Muscle of leg (tissue), 3 donors: ENCODE measurements at regions not wholly inside any gene's neighbourhood (a gene's known extent, or its start where the extent isn't known, plus 50 kb on each side); places are given as distances from the start of the nearest gene placed in this dataset.
"Not testable (repeated sequence)": the region's sequence is repeated elsewhere in the genome, so short reads cannot be mapped to it uniquely, and the experiment has no call there.

Experiments
- DNase-seq: peaks from one replicate; pipeline ENCODE4 v3.0.0; 2013
- H3K27ac ChIP-seq: one replicate; pipeline ENCODE4 v1.5.1; 2013; ENCODE audit warnings: mild to moderate bottlenecking, low read length, control low read depth
- H3K27me3 ChIP-seq: one replicate; pipeline ENCODE4 v1.6.1; 2013; ENCODE audit warnings: low read length; ENCODE audit not compliant: control insufficient read depth, insufficient read depth
- H3K36me3 ChIP-seq: one replicate; pipeline ENCODE4 v1.6.1; 2013; ENCODE audit warnings: low read length; ENCODE audit not compliant: control insufficient read depth, insufficient read depth
- H3K4me1 ChIP-seq: one replicate; pipeline ENCODE4 v1.6.1; 2013; ENCODE audit warnings: low read length; ENCODE audit not compliant: control insufficient read depth, insufficient read depth
- H3K4me3 ChIP-seq: one replicate; pipeline ENCODE4 v1.5.1; 2013; ENCODE audit warnings: low read length, control low read depth
- H3K9me3 ChIP-seq: replicated peaks from 2 replicates; pipeline ENCODE4 v1.6.1; 2013; ENCODE audit warnings: low read depth, low read length; ENCODE audit not compliant: control insufficient read depth
- WGBS: methylation state at CpG from one replicate; pipeline ENCODE4 v1.1.5; 2013; ENCODE audit warnings: missing lambda C conversion rate; ENCODE audit not compliant: insufficient coverage; 5-methylcytosine and 5-hydroxymethylcytosine counted together

DNA sequence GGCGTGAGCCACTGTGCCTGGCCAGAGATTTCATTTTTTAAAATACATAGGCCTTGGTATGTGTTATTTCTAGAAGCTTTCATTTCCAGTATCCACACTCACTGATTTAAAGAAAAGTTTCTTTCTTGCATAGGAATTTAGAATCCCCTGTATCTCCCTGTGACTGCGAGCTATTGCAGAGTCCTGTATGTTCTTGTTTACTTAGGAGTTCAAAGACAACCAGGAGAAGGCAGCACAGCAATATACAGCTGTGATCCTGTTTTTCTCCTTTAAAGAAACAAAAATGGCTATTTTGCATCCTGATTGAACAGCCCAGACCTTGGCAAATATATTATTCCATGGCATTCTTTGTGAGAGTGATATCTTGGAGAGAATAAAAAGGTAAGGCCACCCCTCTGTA is 185.0 kb upstream of the COX10 start:
- Histone ChIP-seq H3K36me3 (no peaks in the 10 kb centered on the region), H3K27me3 (no peaks in the 10 kb centered on the region), H3K9me3 (no peaks in the 10 kb centered on the region), H3K4me1 (no peaks in the 10 kb centered on the region), H3K4me3 (no peak overlapping the region), H3K27ac (no peak overlapping the region)
- WGBS, result 100% methylated on average over 1 of the region's 2 CpGs
- DNase-seq, result no peak

DNA sequence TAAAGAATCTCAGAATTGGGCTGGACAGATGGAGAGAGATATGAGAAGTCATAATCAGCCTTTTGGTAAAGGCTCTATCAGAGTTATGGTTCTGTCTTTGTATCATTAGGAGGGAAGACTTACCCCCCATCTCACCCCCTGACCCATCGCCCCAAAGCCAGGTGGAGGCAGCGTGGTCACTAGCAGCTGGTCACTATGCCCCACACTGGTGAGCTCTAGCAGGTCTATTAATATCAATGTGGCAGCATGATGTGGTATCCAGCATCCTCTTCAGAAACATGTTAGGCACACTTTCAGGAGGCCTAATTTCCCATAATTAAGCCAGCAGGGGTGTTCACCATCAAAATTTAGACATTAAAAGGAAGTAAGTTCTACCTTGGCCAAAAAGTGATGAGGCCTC is 183.8 kb upstream of the COX10 start:
- DNase-seq, result no peak
- Histone ChIP-seq H3K27me3 (no peaks in the 10 kb centered on the region), H3K27ac (no peak overlapping the region), H3K36me3 (no peaks in the 10 kb centered on the region), H3K4me3 (no peak overlapping the region), H3K4me1 (no peaks in the 10 kb centered on the region), H3K9me3 (no peaks in the 10 kb centered on the region)
- no CpG with 5 or more reads among the region's 2 CpGs for WGBS

DNA sequence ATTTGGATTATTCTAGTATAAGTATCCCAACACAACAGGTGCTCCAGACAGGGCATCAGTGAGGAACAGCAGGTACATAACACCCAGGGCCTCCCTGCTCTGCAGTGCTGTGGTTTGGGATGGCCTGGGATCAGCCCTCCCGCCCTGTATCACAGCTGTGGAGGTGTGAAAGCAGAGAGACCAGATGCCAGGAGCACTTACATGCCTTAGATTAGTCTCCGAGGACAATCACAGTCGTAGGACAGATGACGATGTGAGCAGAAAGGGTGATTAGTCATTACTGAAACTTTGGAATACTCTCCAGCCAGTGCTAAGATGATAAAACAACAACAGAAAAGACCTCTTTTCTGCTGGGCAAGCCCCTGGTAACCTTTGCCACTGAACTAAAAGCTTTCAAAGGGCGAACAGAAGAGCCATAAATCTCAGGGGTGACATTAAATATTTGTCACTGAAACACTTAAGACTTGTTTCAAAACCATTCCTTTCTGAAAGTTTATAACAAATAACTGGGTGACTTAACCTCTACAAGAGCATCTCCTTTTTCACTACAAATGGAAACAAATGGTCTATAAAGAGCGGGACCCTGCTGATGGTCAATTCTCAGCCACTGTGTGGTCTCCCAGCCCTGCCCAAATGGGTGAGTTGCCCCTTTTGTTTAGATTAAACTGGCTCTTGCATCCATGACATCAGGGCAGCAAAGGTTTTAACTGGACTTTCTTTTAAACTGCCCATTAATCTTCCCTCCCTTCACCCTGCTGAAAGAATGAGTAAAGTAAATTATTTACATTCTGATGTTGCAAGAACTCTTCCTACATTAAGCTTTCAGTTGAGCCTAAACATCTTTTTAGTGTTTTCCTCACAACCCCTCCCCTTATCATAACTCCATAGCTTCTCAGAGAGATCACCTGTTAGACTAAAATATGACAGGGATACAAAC is 183.1 kb upstream of the COX10 start:
- H3K4me3 ChIP-seq, result no peak overlapping the region
- DNase-seq, result no peak
- no peaks in the 10 kb centered on the region for H3K27me3 ChIP-seq
- no peak overlapping the region for H3K27ac ChIP-seq
- no peaks in the 10 kb centered on the region for H3K9me3 ChIP-seq
- WGBS, result 42% methylated on average over 2 of the region's 6 CpGs
- H3K36me3 ChIP-seq, result no peaks in the 10 kb centered on the region
- H3K4me1 ChIP-seq, result no peaks in the 10 kb centered on the region

DNA sequence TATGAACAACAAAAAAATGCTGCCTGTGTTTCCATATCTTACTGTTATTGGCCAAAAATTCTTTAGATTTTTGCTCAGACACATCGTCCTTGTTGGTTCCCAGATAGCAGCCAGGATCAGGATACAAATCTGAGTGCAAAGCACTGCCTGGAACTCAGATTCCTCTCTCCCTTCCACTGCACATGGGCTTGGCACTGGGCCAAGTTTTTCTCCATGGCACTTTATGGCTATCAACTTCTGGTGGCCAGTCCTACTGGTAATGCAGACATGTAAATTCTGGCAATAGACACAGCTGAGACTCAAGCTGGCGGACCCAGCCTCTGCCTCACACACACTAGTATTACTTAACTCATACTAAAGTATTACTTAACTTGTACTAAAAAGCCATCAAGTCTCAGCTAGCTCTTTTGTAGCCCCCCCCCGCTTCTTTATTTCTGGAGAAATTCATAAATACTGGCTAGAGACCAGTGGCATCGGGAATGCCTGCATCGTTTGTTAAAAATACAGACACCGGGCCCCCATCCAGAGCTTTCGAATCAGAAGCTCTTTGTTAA is 181.2 kb upstream of the COX10 start:
- DNase-seq, result peak; percentile 62
- H3K4me1 ChIP-seq, result no peaks in the 10 kb centered on the region
- 58% methylated on average over 5 of the region's 7 CpGs for WGBS
- H3K27ac ChIP-seq, result no peak overlapping the region
- H3K4me3 ChIP-seq, result no peak overlapping the region
- H3K27me3 ChIP-seq, result no peaks in the 10 kb centered on the region
- H3K9me3 ChIP-seq, result no peaks in the 10 kb centered on the region
- H3K36me3 ChIP-seq, result no peaks in the 10 kb centered on the region

DNA sequence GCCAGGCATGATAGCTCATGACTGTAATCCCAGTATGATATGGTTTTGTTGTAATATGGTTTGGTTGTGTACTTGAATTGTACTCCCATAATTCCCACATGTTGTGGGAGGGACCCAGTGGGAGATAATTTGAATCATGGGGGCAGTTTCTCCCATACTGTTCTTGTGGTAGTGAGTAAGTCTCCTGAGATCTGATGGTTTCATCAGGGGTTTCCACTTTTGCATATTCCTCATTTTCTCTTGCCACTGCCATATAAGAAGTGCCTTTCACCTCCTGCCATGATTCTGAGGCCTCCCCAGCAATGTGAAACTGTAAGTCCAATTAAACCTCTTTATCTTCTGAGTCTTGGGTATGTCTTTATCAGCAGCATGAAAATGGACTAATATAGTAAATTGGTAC is 160.3 kb upstream of the COX10 start:
- DNase-seq, H3K36me3 ChIP-seq, H3K4me3 ChIP-seq: not testable (repeated sequence)

DNA sequence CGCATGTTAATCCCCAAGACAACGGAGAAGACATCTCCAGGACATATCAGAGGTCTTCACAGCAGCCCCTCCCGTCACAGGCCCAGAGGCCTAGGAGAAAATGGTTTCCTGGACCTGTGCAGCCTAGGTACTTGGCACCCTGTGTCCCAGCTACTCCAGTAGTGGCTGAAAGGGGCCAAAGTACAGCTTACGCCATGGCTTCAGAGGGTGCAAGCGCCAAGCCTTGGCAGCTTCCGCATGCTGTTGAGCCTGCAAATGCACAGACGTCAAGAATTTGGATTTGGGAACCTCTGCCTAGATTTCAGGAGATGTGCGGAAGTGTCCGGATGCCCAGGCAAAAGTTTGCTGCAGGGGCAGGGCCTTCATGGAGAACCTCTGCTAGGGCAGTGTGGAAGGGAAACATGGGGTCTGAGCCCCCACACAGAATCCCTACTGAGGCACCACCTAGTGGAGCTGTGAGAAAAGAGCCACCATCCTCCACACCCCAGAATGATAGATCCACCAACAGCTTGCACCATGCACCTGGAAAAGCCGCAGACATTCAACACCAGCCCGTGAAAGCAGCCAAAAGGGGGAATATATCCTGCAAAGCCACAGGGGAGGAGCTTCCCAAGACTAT is 159.3 kb upstream of the COX10 start:
- DNase-seq, result no peak
- no peaks in the 10 kb centered on the region for H3K4me1 ChIP-seq
- no peak overlapping the region for H3K27ac ChIP-seq
- H3K4me3 ChIP-seq, result no peak overlapping the region
- no peaks in the 10 kb centered on the region for H3K9me3 ChIP-seq
- no peaks in the 10 kb centered on the region for H3K36me3 ChIP-seq
- H3K27me3 ChIP-seq, result no peaks in the 10 kb centered on the region
- 86% methylated on average over 9 of the region's 11 CpGs for WGBS

More for the DNA sequence above, 160.3 kb upstream of the COX10 start:
- not testable (repeated sequence) for H3K4me1 ChIP-seq, H3K27ac ChIP-seq, H3K9me3 ChIP-seq, H3K27me3 ChIP-seq

DNA sequence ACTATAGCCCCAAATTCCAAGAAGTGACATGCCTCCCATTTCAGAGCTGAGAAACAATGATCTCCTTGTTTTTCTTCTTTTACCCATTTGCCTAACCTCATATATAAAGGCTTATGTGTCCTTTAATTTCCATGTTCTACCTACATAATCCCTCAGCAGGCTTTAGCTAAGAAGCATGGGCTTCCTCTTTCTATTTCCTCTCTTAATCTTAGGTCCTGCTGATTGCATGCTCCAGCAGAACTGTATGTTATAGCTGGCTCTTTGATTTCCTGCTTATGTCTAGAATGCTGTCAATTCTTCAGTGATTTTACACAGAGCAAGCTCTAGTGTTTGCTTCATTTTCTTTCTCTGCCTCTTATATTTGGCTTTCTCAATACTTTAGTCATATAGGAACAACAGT is 151.7 kb upstream of the COX10 start:
- Histone ChIP-seq H3K36me3 (no peaks in the 10 kb centered on the region), H3K4me1 (peaks cover 2% of the 10 kb centered on the region), H3K27ac (no peak overlapping the region), H3K27me3 (no peaks in the 10 kb centered on the region), H3K9me3 (no peaks in the 10 kb centered on the region), H3K4me3 (no peak overlapping the region)
- peak; percentile 14 for DNase-seq

DNA sequence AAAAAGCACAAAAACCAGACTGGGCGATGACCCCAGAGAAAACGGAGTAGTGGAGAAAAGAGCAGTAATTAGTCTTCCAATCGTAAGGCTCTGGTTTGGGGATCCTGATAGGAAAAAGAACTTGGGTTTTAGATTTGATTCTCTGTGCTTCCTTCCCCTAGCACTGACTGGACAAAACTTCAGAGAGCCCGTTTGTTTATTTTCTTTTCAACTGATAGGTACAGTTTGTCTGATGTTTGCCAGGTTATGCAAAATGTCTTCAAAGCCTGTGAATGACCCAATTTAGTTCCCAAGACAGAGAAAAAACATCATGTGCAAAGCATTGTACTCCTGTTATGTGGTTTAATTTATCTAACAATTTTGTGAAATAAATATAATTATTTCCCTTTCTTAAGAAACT is 151.1 kb upstream of the COX10 start:
- H3K27me3 ChIP-seq, result no peaks in the 10 kb centered on the region
- no peak for DNase-seq
- no peaks in the 10 kb centered on the region for H3K9me3 ChIP-seq
- H3K36me3 ChIP-seq, result no peaks in the 10 kb centered on the region
- WGBS, result 85% methylated on average over 2 of the region's 4 CpGs
- H3K4me1 ChIP-seq, result peaks cover 2% of the 10 kb centered on the region
- no peak overlapping the region for H3K27ac ChIP-seq
- H3K4me3 ChIP-seq, result no peak overlapping the region

DNA sequence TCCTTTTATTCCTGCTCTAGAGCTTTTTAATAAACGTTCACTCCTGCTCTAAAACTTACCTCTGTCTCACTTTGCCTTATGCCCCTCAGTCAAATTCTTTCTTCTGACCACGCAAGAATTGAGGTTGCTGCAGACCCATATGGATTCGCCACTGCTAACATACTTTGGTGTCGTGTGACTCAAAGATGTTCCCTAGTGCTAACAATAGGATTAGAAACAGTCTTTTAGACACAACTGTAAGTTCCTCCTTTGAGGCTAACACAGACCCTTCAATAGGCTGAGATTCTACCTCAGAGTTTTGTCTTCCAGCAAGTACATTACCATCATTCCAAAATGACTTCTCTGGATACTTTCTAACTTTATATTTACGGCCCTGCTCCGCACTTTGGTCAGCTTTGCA is 149.5 kb upstream of the COX10 start:
- Histone ChIP-seq H3K27ac (no peak overlapping the region), H3K4me3 (no peak overlapping the region), H3K36me3 (no peaks in the 10 kb centered on the region), H3K27me3 (no peaks in the 10 kb centered on the region), H3K9me3 (no peaks in the 10 kb centered on the region), H3K4me1 (peaks cover 2% of the 10 kb centered on the region)
- WGBS, result 51% methylated on average over 4 of the region's 6 CpGs
- peak; percentile 24 for DNase-seq

DNA sequence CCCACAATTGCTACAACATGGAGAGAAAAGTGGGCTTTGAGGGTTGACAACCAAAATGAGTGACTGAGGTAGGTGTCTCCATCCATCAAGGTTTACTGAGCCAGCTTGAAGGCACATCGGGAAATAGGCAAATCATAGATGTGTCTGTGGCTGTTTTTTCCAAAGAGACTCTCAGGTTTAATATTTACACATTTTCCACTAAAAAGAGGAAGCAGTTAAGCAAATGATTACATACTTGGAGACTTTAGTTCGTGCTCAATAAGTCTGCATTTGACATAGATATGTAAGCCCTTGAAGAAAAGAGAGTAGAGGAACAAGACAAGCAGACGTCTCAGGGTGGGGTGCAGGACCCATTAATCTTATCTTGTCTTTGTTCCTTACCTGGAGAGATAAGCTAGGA is 148.9 kb upstream of the COX10 start:
- H3K27me3 ChIP-seq, result no peaks in the 10 kb centered on the region
- H3K4me1 ChIP-seq, result peaks cover 2% of the 10 kb centered on the region
- no peak overlapping the region for H3K4me3 ChIP-seq
- H3K27ac ChIP-seq, result no peak overlapping the region
- H3K9me3 ChIP-seq, result no peaks in the 10 kb centered on the region
- 17% methylated on average over 1 of the region's 3 CpGs for WGBS
- DNase-seq, result peak; percentile 13
- H3K36me3 ChIP-seq, result no peaks in the 10 kb centered on the region
